CD8-positive, alpha-beta memory T cell (primary cell): ENCODE measurements at regions not wholly inside any gene's neighbourhood (a gene's known extent, or its start where the extent isn't known, plus 50 kb on each side); places are given as distances from the start of the nearest gene placed in this dataset.

Experiments
- CTCF ChIA-PET: fragments of 350-600 bp; sonication (Branson Sonifier 250); formaldehyde crosslinking; loops from one replicate; lab custom pipeline; 2021; ENCODE audit warnings: antibody characterized with exemption; lab: Charles Lee
- POLR2A ChIA-PET: fragments of 350-600 bp; sonication (Branson Sonifier 250); formaldehyde crosslinking; loops from one replicate; lab custom pipeline; 2021; ENCODE audit warnings: antibody characterized with exemption; lab: Charles Lee
- DNase-seq, 5 donors: peaks; one replicate each; pipeline versions ENCODE4 v3.0.0 to v3.0.0-alpha.2; 2020 to 2022; ENCODE audit warnings: mixed read lengths in 1 of 5
- H3K27ac ChIP-seq: one replicate; pipeline ENCODE4 v1.7.0; 2013; ENCODE audit warnings: low read depth, mild to moderate bottlenecking, low read length, moderate library complexity
- H3K27me3 ChIP-seq: 2 replicates; pipeline ENCODE4 v1.7.0; 2013; ENCODE audit warnings: low read length, mild to moderate bottlenecking; ENCODE audit not compliant: insufficient read depth, poor library complexity, severe bottlenecking
- H3K36me3 ChIP-seq: 2 replicates; pipeline ENCODE4 v1.7.0; 2013; ENCODE audit warnings: mild to moderate bottlenecking, low read length, moderate library complexity; ENCODE audit not compliant: insufficient read depth
- H3K4me1 ChIP-seq: 2 replicates; pipeline ENCODE4 v1.7.0; 2013; ENCODE audit warnings: mild to moderate bottlenecking, low read length, moderate library complexity; ENCODE audit not compliant: insufficient read depth
- H3K4me3 ChIP-seq: 2 replicates; pipeline ENCODE4 v1.7.0; 2013; ENCODE audit warnings: mild to moderate bottlenecking, low read length
- H3K9me3 ChIP-seq: 2 replicates; pipeline ENCODE4 v1.7.0; 2013; ENCODE audit warnings: mild to moderate bottlenecking, low read length
- H3K27ac Mint-ChIP-seq, 8 donors: one replicate each; pipeline ENCODE4 v1.8.0; 2020 to 2021; ENCODE audit warnings: mixed read lengths in 8 of 8, mild to moderate bottlenecking in 6 of 8, inconsistent platforms in 3 of 8, moderate library complexity in 3 of 8
- H3K27me3 Mint-ChIP-seq, 2 donors: one replicate each; pipeline ENCODE4 v1.8.0; 2020 to 2021; ENCODE audit warnings: mixed read lengths in 2 of 2, mild to moderate bottlenecking in 1 of 2, moderate library complexity in 1 of 2
- H3K36me3 Mint-ChIP-seq, 3 donors: one replicate each; pipeline ENCODE4 v1.8.0; 2020 to 2021; ENCODE audit warnings: mixed read lengths in 3 of 3, inconsistent platforms in 1 of 3, mild to moderate bottlenecking in 1 of 3
- H3K4me1 Mint-ChIP-seq, 3 donors: one replicate each; pipeline ENCODE4 v1.8.0; 2020 to 2021; ENCODE audit warnings: mixed read lengths in 3 of 3, inconsistent platforms in 1 of 3, mild to moderate bottlenecking in 1 of 3
- H3K4me3 Mint-ChIP-seq, 7 donors: one replicate each; pipeline ENCODE4 v1.8.0; 2020 to 2021; ENCODE audit warnings: mixed read lengths in 7 of 7, mild to moderate bottlenecking in 6 of 7, moderate library complexity in 4 of 7, inconsistent platforms in 2 of 7
- H3K9me3 Mint-ChIP-seq, 5 donors: one replicate each; pipeline ENCODE4 v1.8.0; 2020 to 2022; ENCODE audit warnings: mixed read lengths in 5 of 5, mild to moderate bottlenecking in 3 of 5, moderate library complexity in 2 of 5, inconsistent platforms in 1 of 5

DNA sequence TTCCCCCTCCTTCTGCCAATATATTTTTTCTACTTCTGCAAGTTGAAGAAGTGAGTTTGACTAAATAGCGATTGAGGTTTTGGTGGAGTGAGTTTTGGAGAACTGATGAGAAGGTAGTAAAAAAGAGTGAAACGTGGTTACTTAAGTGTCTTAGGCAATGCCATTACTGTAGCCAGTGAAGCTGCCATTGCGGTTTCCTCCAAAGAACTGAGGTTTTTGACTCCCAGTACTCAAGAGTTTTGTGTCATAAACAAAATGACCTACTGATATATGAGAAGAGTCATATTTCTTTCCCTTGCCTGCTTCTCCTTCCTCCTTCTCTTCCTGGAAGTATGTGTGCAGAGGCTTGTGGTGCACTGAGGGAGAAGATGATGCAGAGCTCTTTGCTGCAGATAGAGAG is 554.5 kb upstream of the MAP3K7 start:
- no peak overlapping the region for H3K4me3 ChIP-seq
- no peak overlapping the region for H3K4me3 Mint-ChIP-seq
- no peaks in the 10 kb centered on the region for H3K4me1 ChIP-seq
- ChIA-PET POLR2A (no interaction called here), CTCF (no interaction called here)
- H3K27me3 ChIP-seq, result no peaks in the 10 kb centered on the region
- H3K27ac ChIP-seq, result no peak overlapping the region
- H3K9me3 ChIP-seq, result no peaks in the 10 kb centered on the region
- H3K4me1 Mint-ChIP-seq, result no peaks in the 10 kb centered on the region
- H3K27me3 Mint-ChIP-seq, result no peaks in the 10 kb centered on the region
- DNase-seq, result no peak
- H3K36me3 ChIP-seq, result no peaks in the 10 kb centered on the region
- H3K9me3 Mint-ChIP-seq, result peaks cover 0 to 3% (median 1%) of the 10 kb centered on the region in 5 donors
- no peaks in the 10 kb centered on the region for H3K36me3 Mint-ChIP-seq
- no peak overlapping the region for H3K27ac Mint-ChIP-seq

GRCh38 chr6:91140449-91140848 is 553.6 kb upstream of the MAP3K7 start:
- Histone ChIP-seq H3K4me3 (no peak overlapping the region), H3K27ac (no peak overlapping the region), H3K4me1 (no peaks in the 10 kb centered on the region), H3K27me3 (no peaks in the 10 kb centered on the region), H3K36me3 (no peaks in the 10 kb centered on the region), H3K9me3 (no peaks in the 10 kb centered on the region)
- CTCF ChIA-PET, result no interaction called here
- POLR2A ChIA-PET, result no interaction called here
- H3K4me1 Mint-ChIP-seq, result no peaks in the 10 kb centered on the region
- H3K27ac Mint-ChIP-seq, result no peak overlapping the region
- DNase-seq, result no peak
- H3K27me3 Mint-ChIP-seq, result no peaks in the 10 kb centered on the region
- no peaks in the 10 kb centered on the region for H3K36me3 Mint-ChIP-seq
- peaks cover 0 to 3% (median 1%) of the 10 kb centered on the region in 5 donors for H3K9me3 Mint-ChIP-seq
- H3K4me3 Mint-ChIP-seq, result no peak overlapping the region

DNA sequence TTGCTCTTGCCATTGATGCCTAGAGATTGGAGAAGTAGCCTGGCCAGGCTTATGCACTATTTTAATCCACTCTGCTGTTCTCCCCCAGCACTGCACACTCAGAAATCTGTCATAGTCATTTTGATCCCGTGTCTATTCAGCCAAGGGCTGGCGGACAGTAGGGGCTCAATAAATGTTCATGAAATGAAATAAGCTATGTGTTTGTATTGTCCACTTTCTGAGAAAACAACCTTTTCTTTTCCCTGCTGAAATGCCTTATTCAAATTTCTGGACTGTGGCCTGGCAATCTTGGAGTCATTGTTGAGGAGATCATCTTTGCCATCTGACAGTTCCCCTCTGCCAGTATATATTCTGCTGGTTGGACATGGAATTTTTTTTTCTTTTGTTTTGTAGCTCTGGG is 550.4 kb upstream of the MAP3K7 start:
- peaks cover 0 to 2% (median 0%) of the 10 kb centered on the region in 5 donors for H3K9me3 Mint-ChIP-seq
- Histone ChIP-seq H3K4me3 (no peak overlapping the region), H3K27me3 (no peaks in the 10 kb centered on the region), H3K27ac (no peak overlapping the region), H3K4me1 (no peaks in the 10 kb centered on the region), H3K36me3 (no peaks in the 10 kb centered on the region), H3K9me3 (no peaks in the 10 kb centered on the region)
- no peaks in the 10 kb centered on the region for H3K27me3 Mint-ChIP-seq
- no peaks in the 10 kb centered on the region for H3K36me3 Mint-ChIP-seq
- no peak overlapping the region for H3K4me3 Mint-ChIP-seq
- DNase-seq, result no peak
- CTCF ChIA-PET, result no interaction called here
- POLR2A ChIA-PET, result no interaction called here
- no peak overlapping the region for H3K27ac Mint-ChIP-seq
- H3K4me1 Mint-ChIP-seq, result no peaks in the 10 kb centered on the region

DNA sequence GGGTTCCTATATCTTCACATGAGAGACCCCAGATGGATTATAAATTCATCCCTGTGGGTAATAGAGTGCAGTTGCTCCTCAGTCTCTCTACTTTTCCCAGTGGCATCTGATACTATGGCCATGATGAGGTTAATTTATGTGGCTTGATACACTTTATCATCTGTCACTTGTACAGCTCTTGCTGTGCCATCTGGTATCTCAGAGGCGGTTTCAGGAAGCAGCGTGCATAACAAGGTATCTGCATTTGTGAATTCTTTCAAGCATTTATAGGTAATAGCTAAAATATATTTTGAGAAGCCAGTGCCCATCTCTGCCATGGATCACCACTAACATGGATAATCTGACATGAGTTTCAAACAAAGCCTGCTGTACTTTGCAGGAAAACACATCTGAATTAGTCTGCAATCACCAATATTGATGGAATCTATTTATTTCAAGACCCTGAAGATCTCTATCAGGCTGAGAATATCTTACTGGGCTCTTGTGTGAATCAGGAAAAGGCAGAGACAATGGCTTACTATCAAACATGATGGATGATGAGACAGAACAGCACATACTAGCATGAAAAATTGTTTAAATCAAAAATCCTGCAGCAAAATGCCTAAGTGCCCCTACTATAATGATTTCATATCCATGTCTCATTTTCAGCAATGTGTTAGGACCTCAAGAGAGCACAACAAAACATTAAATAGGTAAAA is 548.7 kb upstream of the MAP3K7 start:
- no peak for DNase-seq
- H3K27ac ChIP-seq, result no peak overlapping the region
- no peaks in the 10 kb centered on the region for H3K4me1 Mint-ChIP-seq
- no peaks in the 10 kb centered on the region for H3K36me3 ChIP-seq
- POLR2A ChIA-PET, result no interaction called here
- H3K36me3 Mint-ChIP-seq, result no peaks in the 10 kb centered on the region
- peaks cover 0 to 2% (median 0%) of the 10 kb centered on the region in 5 donors for H3K9me3 Mint-ChIP-seq
- no peak overlapping the region for H3K27ac Mint-ChIP-seq
- no peak overlapping the region for H3K4me3 ChIP-seq
- no peaks in the 10 kb centered on the region for H3K27me3 ChIP-seq
- CTCF ChIA-PET, result no interaction called here
- no peak overlapping the region for H3K4me3 Mint-ChIP-seq
- H3K9me3 ChIP-seq, result no peaks in the 10 kb centered on the region
- H3K4me1 ChIP-seq, result no peaks in the 10 kb centered on the region
- H3K27me3 Mint-ChIP-seq, result no peaks in the 10 kb centered on the region

DNA sequence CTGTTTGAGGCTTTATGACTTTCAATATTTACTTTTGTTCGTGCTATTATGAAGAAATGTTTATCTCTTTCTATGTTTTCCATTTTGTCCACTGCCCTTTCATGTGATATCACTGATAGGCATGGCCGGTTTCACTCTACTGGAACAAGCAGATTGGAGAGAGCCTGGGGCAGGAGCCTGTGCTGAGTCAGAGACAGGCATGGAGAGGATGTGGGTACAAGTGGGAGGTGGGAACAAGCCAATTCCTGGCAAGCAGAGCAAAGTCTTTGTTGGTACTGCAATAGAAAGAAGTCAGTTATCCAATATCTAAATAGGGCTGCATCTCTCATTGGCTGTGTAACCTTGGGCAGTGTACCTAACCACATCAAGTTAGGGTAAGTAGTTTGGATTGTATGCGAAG is 545.6 kb upstream of the MAP3K7 start:
- CTCF ChIA-PET, result no interaction called here
- POLR2A ChIA-PET, result no interaction called here
- no peak for DNase-seq
- H3K4me1 ChIP-seq, result no peaks in the 10 kb centered on the region
- no peak overlapping the region for H3K4me3 Mint-ChIP-seq
- no peaks in the 10 kb centered on the region for H3K27me3 Mint-ChIP-seq
- no peak overlapping the region for H3K4me3 ChIP-seq
- no peaks in the 10 kb centered on the region for H3K36me3 Mint-ChIP-seq
- no peak overlapping the region for H3K27ac Mint-ChIP-seq
- no peak overlapping the region for H3K27ac ChIP-seq
- peaks cover 0 to 2% (median 0%) of the 10 kb centered on the region in 5 donors for H3K9me3 Mint-ChIP-seq
- H3K9me3 ChIP-seq, result no peaks in the 10 kb centered on the region
- H3K4me1 Mint-ChIP-seq, result no peaks in the 10 kb centered on the region
- H3K36me3 ChIP-seq, result no peaks in the 10 kb centered on the region
- H3K27me3 ChIP-seq, result no peaks in the 10 kb centered on the region

GRCh38 chr6:91130126-91130525 is 543.3 kb upstream of the MAP3K7 start:
- Histone ChIP-seq H3K4me3 (no peak overlapping the region), H3K36me3 (no peaks in the 10 kb centered on the region), H3K27me3 (no peaks in the 10 kb centered on the region), H3K9me3 (no peaks in the 10 kb centered on the region), H3K27ac (no peak overlapping the region), H3K4me1 (no peaks in the 10 kb centered on the region)
- Mint-ChIP-seq H3K4me1 (no peaks in the 10 kb centered on the region), H3K4me3 (no peak overlapping the region), H3K27ac (no peak overlapping the region), H3K9me3 (peaks cover 0 to 4% (median 0%) of the 10 kb centered on the region in 5 donors), H3K27me3 (no peaks in the 10 kb centered on the region), H3K36me3 (no peaks in the 10 kb centered on the region)
- ChIA-PET CTCF (no interaction called here), POLR2A (no interaction called here)
- DNase-seq, result no peak

GRCh38 chr6:91127752-91128151 is 540.9 kb upstream of the MAP3K7 start:
- H3K27ac ChIP-seq, result no peak overlapping the region
- Mint-ChIP-seq H3K27me3 (no peaks in the 10 kb centered on the region), H3K4me3 (no peak overlapping the region), H3K36me3 (no peaks in the 10 kb centered on the region), H3K27ac (no peak overlapping the region), H3K4me1 (no peaks in the 10 kb centered on the region), H3K9me3 (peaks cover 0 to 4% (median 0%) of the 10 kb centered on the region in 5 donors)
- POLR2A ChIA-PET, result no interaction called here
- no peaks in the 10 kb centered on the region for H3K27me3 ChIP-seq
- H3K4me1 ChIP-seq, result no peaks in the 10 kb centered on the region
- no peaks in the 10 kb centered on the region for H3K36me3 ChIP-seq
- no peak overlapping the region for H3K4me3 ChIP-seq
- DNase-seq, result no peak
- no peaks in the 10 kb centered on the region for H3K9me3 ChIP-seq
- CTCF ChIA-PET, result no interaction called here

DNA sequence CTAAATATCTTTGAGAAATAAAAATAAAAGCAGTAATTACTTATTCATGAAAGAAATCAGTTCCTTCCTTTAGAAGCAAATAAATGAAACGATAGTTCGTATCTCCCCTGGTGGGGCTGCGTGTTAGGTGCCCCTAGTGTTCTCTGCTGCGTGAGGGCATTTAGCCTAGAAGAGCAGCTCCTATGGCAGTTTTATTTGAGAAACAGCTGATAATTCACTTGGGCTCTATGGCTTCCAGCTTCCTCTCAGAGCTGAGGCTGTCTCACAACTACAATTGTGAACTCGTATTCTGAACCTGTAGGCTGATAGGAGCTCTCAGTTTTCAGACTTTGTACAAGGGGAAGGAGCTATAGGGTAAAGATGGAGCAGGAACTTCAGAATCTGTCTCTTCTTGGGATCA is 540.0 kb upstream of the MAP3K7 start:
- ChIA-PET CTCF (no interaction called here), POLR2A (no interaction called here)
- no peaks in the 10 kb centered on the region for H3K27me3 ChIP-seq
- H3K27me3 Mint-ChIP-seq, result no peaks in the 10 kb centered on the region
- no peaks in the 10 kb centered on the region for H3K4me1 Mint-ChIP-seq
- no peaks in the 10 kb centered on the region for H3K36me3 Mint-ChIP-seq
- no peak overlapping the region for H3K4me3 ChIP-seq
- no peak overlapping the region for H3K4me3 Mint-ChIP-seq
- H3K27ac ChIP-seq, result no peak overlapping the region
- no peak for DNase-seq
- H3K9me3 Mint-ChIP-seq, result peaks cover 0 to 2% (median 0%) of the 10 kb centered on the region in 5 donors
- no peaks in the 10 kb centered on the region for H3K4me1 ChIP-seq
- no peaks in the 10 kb centered on the region for H3K9me3 ChIP-seq
- no peak overlapping the region for H3K27ac Mint-ChIP-seq
- H3K36me3 ChIP-seq, result no peaks in the 10 kb centered on the region
